HG03135 (cell line): ENCODE measurements at regions not wholly inside any gene's neighbourhood (a gene's known extent, or its start where the extent isn't known, plus 50 kb on each side); places are given as distances from the start of the nearest gene placed in this dataset.
"Not testable (repeated sequence)": the region's sequence is repeated elsewhere in the genome, so short reads cannot be mapped to it uniquely, and the experiment has no call there.

Experiments used
- ATAC-seq: cut with Tn5 transposase; IDR thresholded peaks from one replicate; pipeline ENCODE4 v1.9.1; 2021; ENCODE audit warnings: mild to moderate bottlenecking, moderate library complexity; ENCODE audit not compliant: unreplicated experiment

GRCh38 chr6:169145496-169145895 lies 108.2 kb downstream of the THBS2 start:
- no peak for ATAC-seq

GRCh38 chr6:169144356-169144755 lies 109.3 kb downstream of the THBS2 start:
- ATAC-seq, result no peak

GRCh38 chr6:169142538-169142844 lies 111.2 kb downstream of the THBS2 start:
- ATAC-seq, result no peak

GRCh38 chr6:169141671-169142537 lies 111.7 kb downstream of the THBS2 start:
- no peak for ATAC-seq

- no peak for ATAC-seq
Measured at GRCh38 chr6:169140986-169141495, 112.6 kb downstream of the THBS2 start.

GRCh38 chr6:169139179-169139971 lies 114.3 kb downstream of the THBS2 start:
- ATAC-seq, result no peak

GRCh38 chr6:169132352-169132940 lies 121.2 kb downstream of the THBS2 start:
- ATAC-seq, result no peak

GRCh38 chr6:169131390-169131789 lies 122.3 kb downstream of the THBS2 start:
- no peak for ATAC-seq

- ATAC-seq, result no peak
Measured at GRCh38 chr6:169130113-169130512, 123.5 kb downstream of the THBS2 start.

GRCh38 chr6:169121013-169121412 lies 132.6 kb downstream of the THBS2 start:
- ATAC-seq, result no peak

GRCh38 chr6:169119669-169120068 lies 134.0 kb downstream of the THBS2 start:
- no peak for ATAC-seq

GRCh38 chr6:169118346-169118830 lies 135.3 kb downstream of the THBS2 start:
- ATAC-seq, result no peak

- ATAC-seq, result no peak
Measured at GRCh38 chr6:169117663-169118062, 136.0 kb downstream of the THBS2 start.

- ATAC-seq, result no peak
Measured at GRCh38 chr6:169115632-169116031, 138.0 kb downstream of the THBS2 start.

- not testable (repeated sequence) for ATAC-seq
Measured at GRCh38 chr6:169114632-169115031, 139.0 kb downstream of the THBS2 start.

- ATAC-seq, result no peak
Measured at GRCh38 chr6:169112483-169113320, 140.9 kb downstream of the THBS2 start.

- ATAC-seq, result no peak
Measured at GRCh38 chr6:169111203-169111602, 142.4 kb downstream of the THBS2 start.

GRCh38 chr6:169109411-169110220 lies 144.0 kb downstream of the THBS2 start:
- no peak for ATAC-seq

- ATAC-seq, result no peak
Measured at GRCh38 chr6:169108753-169109152, 144.9 kb downstream of the THBS2 start.

- ATAC-seq, result no peak
Measured at GRCh38 chr6:169106176-169106575, 147.5 kb downstream of the THBS2 start.
